Heart left ventricle (tissue), 16 donors: ENCODE measurements at regions not wholly inside any gene's neighbourhood (a gene's known extent, or its start where the extent isn't known, plus 50 kb on each side); places are given as distances from the start of the nearest gene placed in this dataset.

Experiments
- ATAC-seq, 4 donors: fragments of 200-7000 bp; cut with Tn5 transposase; one replicate each; pipeline ENCODE4 v1.9.1; 2020 to 2022; ENCODE audit warnings: moderate library complexity in 4 of 4, mild to moderate bottlenecking in 3 of 4, moderate number of reproducible peaks in 1 of 4
- DNase-seq, 5 donors: peaks; one replicate each; pipeline ENCODE4 v3.0.0-alpha.2; 2020
- H3K27ac ChIP-seq, 12 donors: fragments of 200-600 bp; sonication (generic) in 4 of 12; one replicate each; pipeline versions ENCODE4 v1.5.0 to v1.8.0; 2016 to 2022; ENCODE audit warnings: mild to moderate bottlenecking in 2 of 12
- H3K27me3 ChIP-seq, 9 donors: fragments of 200-600 bp; sonication (generic) in 2 of 9; one replicate each; pipeline versions ENCODE4 v1.5.1 to v1.8.0; 2016 to 2022; ENCODE audit warnings: mild to moderate bottlenecking in 3 of 9
- H3K36me3 ChIP-seq, 9 donors: fragments of 200-600 bp; sonication (generic) in 2 of 9; one replicate each; pipeline versions ENCODE4 v1.5.0 to v1.8.0; 2018 to 2022; ENCODE audit warnings: mild to moderate bottlenecking in 2 of 9
- H3K4me1 ChIP-seq, 12 donors: fragments of 200-600 bp; sonication (generic) in 4 of 12; one replicate each; pipeline versions ENCODE4 v1.5.0 to v1.8.0; 2016 to 2022; ENCODE audit warnings: mild to moderate bottlenecking in 3 of 12
- H3K4me3 ChIP-seq, 12 donors: fragments of 200-600 bp; sonication (generic) in 4 of 12; one replicate each; pipeline versions ENCODE4 v1.5.0 to v1.8.0; 2017 to 2022; ENCODE audit warnings: mild to moderate bottlenecking in 9 of 12, moderate library complexity in 4 of 12
- H3K9me3 ChIP-seq, 12 donors: fragments of 200-600 bp; sonication (generic) in 4 of 12; one replicate each; pipeline versions ENCODE4 v1.5.0 to v1.8.0; 2016 to 2022; ENCODE audit warnings: mild to moderate bottlenecking in 1 of 12
- POLR2A ChIP-seq, 2 donors: fragments of 450-650 bp; IDR thresholded peaks; one replicate each; pipeline ENCODE4 v1.6.1; 2017; ENCODE audit warnings: antibody characterized with exemption in 2 of 2, mild to moderate bottlenecking in 2 of 2, moderate library complexity in 2 of 2
- WGBS, 4 donors: extraction: QIAGEN DNeasy Blood & Tissue Kit in 2 of 4; methylation state at CpG; one replicate each; pipeline versions ENCODE4 v1.1.5 to v1.1.7; 2013 to 2018; 5-methylcytosine and 5-hydroxymethylcytosine counted together
- intact Hi-C, 10 donors: fragments of 100-400 bp; cut with DNase I; formaldehyde crosslinking; loops; one replicate each; pipeline versions ENCODE4 v1.11.1 to v1.14.2; 2022
- TF ChIP-seq, protein P1 (sequence below), 12 donors: fragments of 200-600 bp; sonication (generic) in 4 of 12; IDR thresholded peaks; one replicate each; pipeline versions ENCODE4 v1.5.0 to v1.8.0; 2018 to 2022; ENCODE audit warnings: antibody characterized with exemption in 12 of 12, mild to moderate bottlenecking in 5 of 12
- donor health status: ischemic (EF 13 %, LVEDD 7.1; RV severe dilation, severe dysfunction).
- donor health status: healthy with polysubstance abuse.
- donor health status: DM: no; HTN: yes; CAD: no.
- donor health status: DM: no; HTN: no; CAD: no.
- donor health status: ischemic (EF 25% LVEDD 6.9; RV normal size, moderate dysfunction).
- donor health status: ischemic (EF 25% LVEDD 5.7; RV mildly dilated, moderate dysfunction).
- donor health status: healthy.
- donor health status: DM: yes; HTN: yes; CAD: no.
- donor health status: ischemic (EF 35%, LVEDD 5.7; RV mildly dilated, moderate dysfunction).
- donor health status: nonischemic (EF 11% LVEDD 7.7; RV severe dilation, severe dysfunction).
- donor health status: DM: yes; HTN: yes; CAD: no.
- donor health status: PGD.
- donor health status: ischemic (EF 29% LVEDD 5.4; RV normal size, mild dysfunction).
- donor health status: nonischemic (EF 23%, LVEDD 6.1; RV moderate dilation, normal function).

GRCh38 chr2:199136242-199136641, 321.5 kb downstream of the SATB2 start:
- Histone ChIP-seq H3K27me3 (no peaks in the 10 kb centered on the region), H3K27ac (no peak overlapping the region), H3K4me3 (no peak overlapping the region), H3K4me1 (no peaks in the 10 kb centered on the region), H3K36me3 (no peaks in the 10 kb centered on the region), H3K9me3 (peaks cover 0 to 10% (median 0%) of the 10 kb centered on the region in 12 donors)
- ATAC-seq (no peak), DNase-seq (no peak)
- no peak for TF ChIP-seq POLR2A (IDR thresholded peaks at IDR 0.05)
- TF ChIP-seq, protein P1, sequence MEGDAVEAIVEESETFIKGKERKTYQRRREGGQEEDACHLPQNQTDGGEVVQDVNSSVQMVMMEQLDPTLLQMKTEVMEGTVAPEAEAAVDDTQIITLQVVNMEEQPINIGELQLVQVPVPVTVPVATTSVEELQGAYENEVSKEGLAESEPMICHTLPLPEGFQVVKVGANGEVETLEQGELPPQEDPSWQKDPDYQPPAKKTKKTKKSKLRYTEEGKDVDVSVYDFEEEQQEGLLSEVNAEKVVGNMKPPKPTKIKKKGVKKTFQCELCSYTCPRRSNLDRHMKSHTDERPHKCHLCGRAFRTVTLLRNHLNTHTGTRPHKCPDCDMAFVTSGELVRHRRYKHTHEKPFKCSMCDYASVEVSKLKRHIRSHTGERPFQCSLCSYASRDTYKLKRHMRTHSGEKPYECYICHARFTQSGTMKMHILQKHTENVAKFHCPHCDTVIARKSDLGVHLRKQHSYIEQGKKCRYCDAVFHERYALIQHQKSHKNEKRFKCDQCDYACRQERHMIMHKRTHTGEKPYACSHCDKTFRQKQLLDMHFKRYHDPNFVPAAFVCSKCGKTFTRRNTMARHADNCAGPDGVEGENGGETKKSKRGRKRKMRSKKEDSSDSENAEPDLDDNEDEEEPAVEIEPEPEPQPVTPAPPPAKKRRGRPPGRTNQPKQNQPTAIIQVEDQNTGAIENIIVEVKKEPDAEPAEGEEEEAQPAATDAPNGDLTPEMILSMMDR (IDR thresholded peaks at IDR 0.05), result no peak
- intact Hi-C loops, result no loop called here
- 82 to 91% (median 90%) methylated on average over 4 of the region's 4 CpGs for whole genome bisulfite sequencing, 4 donors

DNA sequence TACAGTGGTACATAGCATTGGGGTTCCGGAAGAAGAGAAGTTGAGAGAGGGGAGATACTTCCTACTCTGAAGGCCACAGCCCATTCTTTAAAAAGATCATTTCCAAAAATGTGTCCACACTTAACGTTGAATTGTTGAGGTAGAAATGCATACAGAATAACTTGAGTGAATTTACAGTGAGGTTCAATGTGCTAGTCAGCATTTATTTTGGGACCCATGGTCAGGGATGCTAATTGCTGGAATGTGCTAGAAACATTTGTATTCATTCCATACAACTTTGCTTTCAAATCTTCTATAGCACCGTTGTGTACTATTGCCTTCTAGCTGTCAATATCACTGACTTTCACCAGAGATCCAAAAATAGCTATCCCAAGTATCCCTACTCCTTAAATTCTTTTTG, 325.9 kb downstream of the SATB2 start:
- Histone ChIP-seq H3K36me3 (no peaks in the 10 kb centered on the region), H3K4me3 (no peak overlapping the region), H3K9me3 (peaks cover 0 to 3% (median 0%) of the 10 kb centered on the region in 12 donors), H3K27ac (no peak overlapping the region), H3K4me1 (no peaks in the 10 kb centered on the region), H3K27me3 (no peaks in the 10 kb centered on the region)
- intact Hi-C loops, result no loop called here
- 43 to 46% (median 45%) methylated on average over 3 of the region's 3 CpGs for WGBS, 4 donors
- ATAC-seq, result no peak
- DNase-seq, result no peak
- TF ChIP-seq, protein P1 (IDR thresholded peaks at IDR 0.05), result no peak
- TF ChIP-seq POLR2A (IDR thresholded peaks at IDR 0.05), result no peak

- H3K4me1 ChIP-seq, result no peaks in the 10 kb centered on the region
- peaks cover 0 to 3% (median 0%) of the 10 kb centered on the region in 12 donors for H3K9me3 ChIP-seq
- TF ChIP-seq, protein P1 (IDR thresholded peaks at IDR 0.05), result no peak
- no peak for TF ChIP-seq POLR2A (IDR thresholded peaks at IDR 0.05)
- H3K36me3 ChIP-seq, result no peaks in the 10 kb centered on the region
- DNase-seq, result no peak
- H3K27ac ChIP-seq, result no peak overlapping the region
- intact Hi-C loops, result no loop called here
- no peaks in the 10 kb centered on the region for H3K27me3 ChIP-seq
- ATAC-seq, result no peak
- no peak overlapping the region for H3K4me3 ChIP-seq
- 58 to 70% (median 66%) methylated on average over 5 of the region's 5 CpGs for WGBS, 4 donors
Observed at GRCh38 chr2:199131136-199131655, 326.5 kb downstream of the SATB2 start.

DNA sequence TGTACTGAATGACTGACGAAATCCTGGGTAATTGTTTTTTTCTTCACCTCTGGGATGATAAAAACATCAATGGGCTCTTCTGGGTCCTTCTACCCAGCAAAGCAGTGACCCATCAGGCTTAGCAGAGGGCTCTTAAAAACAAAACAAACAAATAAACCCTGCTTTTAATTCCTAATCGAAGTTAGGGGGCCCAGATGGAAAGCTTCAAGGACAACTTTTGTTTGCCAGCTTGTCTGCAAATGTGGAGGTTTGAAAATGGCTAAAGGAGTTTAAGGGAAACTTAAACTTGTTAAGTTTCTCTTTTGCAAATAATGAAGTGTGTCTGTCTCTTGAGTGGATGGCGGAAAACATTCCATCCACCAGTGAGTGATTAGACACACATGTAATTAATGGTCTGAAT, 327.2 kb downstream of the SATB2 start:
- TF ChIP-seq, protein P1 (IDR thresholded peaks at IDR 0.05), result no peak
- no peak for TF ChIP-seq POLR2A (IDR thresholded peaks at IDR 0.05)
- ATAC-seq (no peak), DNase-seq (no peak)
- no peaks in the 10 kb centered on the region for H3K36me3 ChIP-seq
- H3K4me1 ChIP-seq, result no peaks in the 10 kb centered on the region
- H3K9me3 ChIP-seq, result peaks cover 0 to 3% (median 0%) of the 10 kb centered on the region in 12 donors
- no peak overlapping the region for H3K4me3 ChIP-seq
- H3K27me3 ChIP-seq, result no peaks in the 10 kb centered on the region
- WGBS, 4 donors, result 53 to 57% (median 55%) methylated on average over 3 of the region's 3 CpGs
- intact Hi-C loops, result no loop called here
- H3K27ac ChIP-seq, result no peak overlapping the region
